Right lobe of liver (tissue), 6 donors: ENCODE measurements at regions not wholly inside any gene's neighbourhood (a gene's known extent, or its start where the extent isn't known, plus 50 kb on each side); places are given as distances from the start of the nearest gene placed in this dataset.

Experiments used
- ATAC-seq, 4 donors: fragments of 200-7000 bp; cut with Tn5 transposase; one replicate each; pipeline ENCODE4 v1.9.1; 2020; ENCODE audit warnings: mild to moderate bottlenecking in 4 of 4, moderate library complexity in 4 of 4
- DNase-seq, 3 donors: peaks; one replicate each; pipeline ENCODE4 v3.0.0-alpha.2; 2020
- H3K27ac ChIP-seq, 3 donors: fragments of 200-600 bp; one replicate each; pipeline ENCODE4 v1.8.0; 2022
- H3K27me3 ChIP-seq, 2 donors: fragments of 200-600 bp; one replicate each; pipeline ENCODE4 v1.8.0; 2022
- H3K36me3 ChIP-seq, 4 donors: fragments of 200-600 bp; sonication (generic) in 1 of 4; one replicate each; pipeline versions ENCODE4 v1.5.1 to v1.8.0; 2017 to 2022; ENCODE audit warnings: control low read depth in 1 of 4
- H3K4me1 ChIP-seq, 4 donors: fragments of 200-600 bp; sonication (generic) in 1 of 4; one replicate each; pipeline versions ENCODE4 v1.5.1 to v1.8.0; 2017 to 2022; ENCODE audit warnings: control low read depth in 1 of 4
- H3K4me3 ChIP-seq, 3 donors: fragments of 200-600 bp; one replicate each; pipeline ENCODE4 v1.8.0; 2022
- H3K9me3 ChIP-seq, 4 donors: fragments of 200-600 bp; sonication (generic) in 1 of 4; one replicate each; pipeline versions ENCODE4 v1.5.1 to v1.8.0; 2017 to 2022; ENCODE audit warnings: control low read depth in 1 of 4
- POLR2A ChIP-seq: fragments of 450-650 bp; IDR thresholded peaks from one replicate; pipeline ENCODE4 v1.6.1; 2017; ENCODE audit warnings: antibody characterized with exemption, mild to moderate bottlenecking
- WGBS: methylation state at CpG from one replicate; pipeline ENCODE4 v1.1.6; 2018; ENCODE audit warnings: low coverage, low lambda C conversion rate; ENCODE audit not compliant: insufficient coverage; ENCODE audit errors: missing lambda C conversion rate; 5-methylcytosine and 5-hydroxymethylcytosine counted together
- intact Hi-C, 2 donors: fragments of 100-400 bp; cut with DNase I; formaldehyde crosslinking; loops; one replicate each; pipeline versions ENCODE4 v1.11.2 to v1.14.1; 2022
- TF ChIP-seq, protein P1 (sequence below), 4 donors: fragments of 200-600 bp in 3 of 4; fragments of 450-650 bp in 1 of 4; IDR thresholded peaks; one replicate each; pipeline versions ENCODE4 v1.5.1 to v1.8.0; 2016 to 2022; ENCODE audit warnings: antibody characterized with exemption in 4 of 4, mild to moderate bottlenecking in 2 of 4
- donor health status: DM: no; HTN: yes; CAD: no.
- donor health status: DM: no; HTN: no; CAD: no.
- donor health status: DM: no; HTN: no; CAD: no.
- donor health status: DM: no; HTN: yes; CAD: no.
- donor health status: DM: no; HTN: yes; CAD: no.

DNA sequence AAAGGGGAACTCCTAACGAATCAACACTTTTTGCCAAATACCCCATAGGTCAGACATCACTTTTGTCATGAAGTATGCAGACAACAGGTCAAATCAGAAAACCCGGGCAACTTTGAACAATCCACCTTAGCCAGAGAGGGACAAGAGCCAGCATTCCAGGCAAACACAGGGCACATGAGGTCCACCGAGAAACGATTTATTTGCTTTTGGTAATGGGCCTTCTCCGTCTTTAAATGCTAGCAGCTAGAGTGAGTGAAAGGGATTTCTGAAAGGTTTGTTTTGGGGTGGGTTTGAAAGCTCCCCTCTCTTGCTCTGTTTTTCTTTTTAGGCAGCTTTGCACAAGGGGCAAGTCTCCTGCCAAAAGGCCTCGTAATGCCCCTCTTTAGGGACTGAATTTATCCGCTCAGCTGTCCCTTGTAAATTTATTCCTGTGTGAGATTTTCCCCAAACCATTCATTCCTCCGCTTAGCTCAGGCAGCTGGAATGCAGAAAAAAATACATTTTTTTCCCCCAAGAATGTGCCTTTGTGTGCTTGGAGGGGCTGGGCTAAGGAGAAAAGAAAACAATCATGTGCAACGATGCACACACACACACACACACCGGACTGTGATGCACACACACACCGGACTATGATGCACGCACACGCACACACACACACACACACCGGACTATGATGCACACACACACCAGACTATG, 196.9 kb downstream of the SNX19 start:
- no peak for DNase-seq
- intact Hi-C loops = no loop called here

DNA sequence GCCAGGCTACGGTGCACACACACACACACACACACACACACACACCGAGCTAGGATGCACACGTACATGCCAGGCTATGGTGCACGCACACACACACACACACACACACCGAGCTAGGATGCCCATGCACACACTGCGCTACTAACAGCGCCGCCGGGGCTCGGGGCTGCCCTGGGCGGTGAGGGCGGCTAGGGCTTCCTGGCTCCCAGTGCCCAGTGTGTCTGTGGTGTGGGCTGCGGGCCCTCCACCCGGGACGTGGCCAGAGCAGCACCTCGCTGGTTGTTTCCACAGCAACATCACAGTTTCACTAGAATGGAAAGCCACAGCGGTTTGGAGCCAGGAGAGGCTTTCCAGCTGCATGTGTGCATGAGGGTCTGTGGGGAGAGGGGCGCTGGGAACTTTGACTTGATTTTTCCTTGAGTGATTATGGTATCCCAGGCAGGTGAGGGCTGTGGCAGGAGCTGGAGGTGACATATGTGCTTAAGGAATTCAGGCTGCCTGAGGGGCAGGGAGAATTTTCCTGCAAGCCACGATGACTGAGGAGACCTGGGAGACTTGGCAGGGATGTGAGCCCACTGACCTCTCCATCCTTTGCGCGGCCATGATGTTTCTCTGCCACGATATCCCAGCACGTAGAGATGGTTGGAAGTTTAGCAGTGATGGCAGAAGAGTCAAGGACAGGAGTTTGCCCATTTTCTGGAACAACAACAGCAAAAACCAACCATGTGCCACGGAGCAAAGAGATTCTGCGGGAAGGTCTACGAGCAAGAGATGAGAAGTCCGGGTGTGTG, 195.9 kb downstream of the SNX19 start:
- H3K4me1 ChIP-seq = no peaks in the 10 kb centered on the region
- whole genome bisulfite sequencing = 69% methylated on average over 9 of the region's 27 CpGs
- ATAC-seq (peak in 1 of 4 donors; percentile 39), DNase-seq (no peak)
- H3K4me3 ChIP-seq = no peak overlapping the region
- H3K36me3 ChIP-seq = no peaks in the 10 kb centered on the region
- no peaks in the 10 kb centered on the region for H3K27me3 ChIP-seq
- H3K9me3 ChIP-seq = no peaks in the 10 kb centered on the region
- no peak overlapping the region for H3K27ac ChIP-seq
- intact Hi-C loops = no loop called here
- TF ChIP-seq POLR2A = no peak
- TF ChIP-seq, protein P1, sequence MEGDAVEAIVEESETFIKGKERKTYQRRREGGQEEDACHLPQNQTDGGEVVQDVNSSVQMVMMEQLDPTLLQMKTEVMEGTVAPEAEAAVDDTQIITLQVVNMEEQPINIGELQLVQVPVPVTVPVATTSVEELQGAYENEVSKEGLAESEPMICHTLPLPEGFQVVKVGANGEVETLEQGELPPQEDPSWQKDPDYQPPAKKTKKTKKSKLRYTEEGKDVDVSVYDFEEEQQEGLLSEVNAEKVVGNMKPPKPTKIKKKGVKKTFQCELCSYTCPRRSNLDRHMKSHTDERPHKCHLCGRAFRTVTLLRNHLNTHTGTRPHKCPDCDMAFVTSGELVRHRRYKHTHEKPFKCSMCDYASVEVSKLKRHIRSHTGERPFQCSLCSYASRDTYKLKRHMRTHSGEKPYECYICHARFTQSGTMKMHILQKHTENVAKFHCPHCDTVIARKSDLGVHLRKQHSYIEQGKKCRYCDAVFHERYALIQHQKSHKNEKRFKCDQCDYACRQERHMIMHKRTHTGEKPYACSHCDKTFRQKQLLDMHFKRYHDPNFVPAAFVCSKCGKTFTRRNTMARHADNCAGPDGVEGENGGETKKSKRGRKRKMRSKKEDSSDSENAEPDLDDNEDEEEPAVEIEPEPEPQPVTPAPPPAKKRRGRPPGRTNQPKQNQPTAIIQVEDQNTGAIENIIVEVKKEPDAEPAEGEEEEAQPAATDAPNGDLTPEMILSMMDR (IDR thresholded peaks at IDR 0.05) = no peak

More for the DNA sequence above, 196.9 kb downstream of the SNX19 start:
- ATAC-seq = no peak
- WGBS = 44% methylated on average over 13 of the region's 14 CpGs
- Histone ChIP-seq H3K36me3 (no peaks in the 10 kb centered on the region), H3K4me1 (no peaks in the 10 kb centered on the region), H3K4me3 (no peak overlapping the region), H3K27me3 (no peaks in the 10 kb centered on the region), H3K9me3 (no peaks in the 10 kb centered on the region), H3K27ac (no peak overlapping the region)
- TF ChIP-seq POLR2A = no peak
- TF ChIP-seq, protein P1 (IDR thresholded peaks at IDR 0.05) = no peak

DNA sequence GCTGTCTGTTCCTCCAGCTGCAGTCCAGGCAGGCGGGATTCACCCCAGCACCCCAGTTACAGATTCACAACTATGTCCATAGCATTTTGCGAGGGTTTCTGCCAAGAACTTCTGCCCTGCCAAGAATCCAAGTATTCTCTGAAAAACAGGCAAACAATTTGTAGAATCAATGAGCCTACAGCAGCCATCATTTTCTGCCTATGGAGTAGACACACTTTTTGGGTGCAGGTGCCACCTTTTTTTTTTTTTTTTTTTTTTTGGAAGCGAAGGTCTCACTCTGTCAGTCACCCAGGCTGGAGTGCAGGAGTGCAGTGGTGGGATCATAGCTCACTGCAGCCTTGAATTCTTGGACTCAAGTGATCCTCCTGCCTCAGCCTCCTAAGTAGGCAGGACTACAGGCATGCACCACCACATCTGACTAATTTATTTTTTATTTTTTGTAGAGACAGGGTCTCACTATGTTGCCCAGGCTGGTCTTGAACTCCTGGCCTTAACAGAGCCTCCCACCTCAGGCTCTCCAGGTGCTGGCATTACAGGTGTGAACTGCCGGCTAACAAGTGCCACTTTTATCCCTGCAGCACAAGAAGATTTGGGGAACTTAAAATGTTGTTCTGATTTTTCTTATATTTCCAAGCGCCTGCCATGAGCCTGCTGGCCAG, 195.1 kb downstream of the SNX19 start:
- TF ChIP-seq, protein P1 (IDR thresholded peaks at IDR 0.05) = no peak
- no peak for TF ChIP-seq POLR2A
- intact Hi-C loops = no loop called here
- Histone ChIP-seq H3K27ac (no peak overlapping the region), H3K36me3 (no peaks in the 10 kb centered on the region), H3K27me3 (no peaks in the 10 kb centered on the region), H3K9me3 (no peaks in the 10 kb centered on the region), H3K4me3 (no peak overlapping the region), H3K4me1 (no peaks in the 10 kb centered on the region)
- DNase-seq = no peak
- 68% methylated on average over 3 of the region's 5 CpGs for WGBS
- ATAC-seq = no peak

DNA sequence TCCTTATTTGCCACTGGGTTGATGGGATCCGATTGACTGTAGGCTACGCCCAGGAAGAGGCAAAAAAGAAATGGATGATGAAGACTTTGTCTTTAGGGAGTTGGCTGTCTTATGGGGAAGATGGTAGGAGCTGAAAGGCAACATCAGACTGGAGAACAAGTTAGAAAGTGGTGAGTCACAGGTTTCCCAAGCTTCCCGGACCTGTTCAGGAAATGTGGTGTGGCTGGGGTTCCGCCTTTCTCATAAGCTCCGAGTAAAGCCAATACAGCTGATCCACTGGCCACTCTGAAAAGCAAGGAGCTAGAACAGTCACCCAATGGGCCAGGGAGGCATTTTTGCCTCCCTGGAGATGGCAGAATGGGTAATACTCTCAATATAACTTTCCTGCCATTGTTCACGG, 194.5 kb downstream of the SNX19 start:
- Histone ChIP-seq H3K4me1 (no peaks in the 10 kb centered on the region), H3K9me3 (no peaks in the 10 kb centered on the region), H3K4me3 (no peak overlapping the region), H3K27me3 (no peaks in the 10 kb centered on the region), H3K36me3 (no peaks in the 10 kb centered on the region), H3K27ac (no peak overlapping the region)
- DNase-seq = no peak
- ATAC-seq = no peak
- intact Hi-C loops = no loop called here
- TF ChIP-seq, protein P1 (IDR thresholded peaks at IDR 0.05) = no peak
- TF ChIP-seq POLR2A = no peak
- WGBS = 45% methylated on average over 3 of the region's 6 CpGs
